ENCODE measurements at regions not wholly inside any gene's neighbourhood (a gene's known extent, or its start where the extent isn't known, plus 50 kb on each side); places are given as distances from the start of the nearest gene placed in this dataset.

- WGBS, 2 donors = 89 to 90% methylated on average over 7 of the region's 8 CpGs
- intact Hi-C loops (cut with DNase I) = no loop called here
- peak in 1 of 2 donors; percentile 23 for DNase-seq
These were observed 135.3 kb upstream of the FAM20C start for GRCh38 chr7:57071-57470.

GRCh38 chr7:57482-58255, 134.7 kb upstream of the FAM20C start:
- no peak for TF ChIP-seq POLR2A (IDR thresholded peaks at IDR 0.05)
- TF ChIP-seq CTCF (IDR thresholded peaks at IDR 0.05) = no peak
- H3K4me1 ChIP-seq = peaks cover 32 to 35% of the 10 kb centered on the region in 2 donors
- H3K4me3 ChIP-seq (replicated peaks in 1 of 3) = no peak overlapping the region
- H3K36me3 ChIP-seq = no peaks in the 10 kb centered on the region
- DNase-seq = no peak
- no peaks in the 10 kb centered on the region for H3K9me3 ChIP-seq
- peak overlapping the region in 2 of 3 donors; percentile 69 to 75 for H3K27ac ChIP-seq
- 67 to 85% methylated on average over 9 of the region's 9 CpGs for WGBS, 2 donors
- intact Hi-C loops (cut with DNase I) = no loop called here
- no peaks in the 10 kb centered on the region for H3K27me3 ChIP-seq

More at GRCh38 chr7:57071-57470, 135.3 kb upstream of the FAM20C start:
- TF ChIP-seq POLR2A (IDR thresholded peaks at IDR 0.05) (no peak), CTCF (IDR thresholded peaks at IDR 0.05) (no peak)
- no peaks in the 10 kb centered on the region for H3K27me3 ChIP-seq
- H3K27ac ChIP-seq = peak overlapping the region; percentile 69 to 82 (median 75)
- peaks cover 35 to 38% of the 10 kb centered on the region in 2 donors for H3K4me1 ChIP-seq
- H3K9me3 ChIP-seq = no peaks in the 10 kb centered on the region
- H3K36me3 ChIP-seq = no peaks in the 10 kb centered on the region
- no peak overlapping the region for H3K4me3 ChIP-seq (replicated peaks in 1 of 3)

GRCh38 chr7:58316-58715, 134.1 kb upstream of the FAM20C start:
- TF ChIP-seq POLR2A (IDR thresholded peaks at IDR 0.05) (no peak), CTCF (IDR thresholded peaks at IDR 0.05) (no peak)
- Histone ChIP-seq H3K27me3 (no peaks in the 10 kb centered on the region), H3K9me3 (no peaks in the 10 kb centered on the region), H3K27ac (no peak overlapping the region), H3K36me3 (no peaks in the 10 kb centered on the region), H3K4me1 (peaks cover 28 to 29% of the 10 kb centered on the region in 2 donors), H3K4me3 (replicated peaks in 1 of 3) (no peak overlapping the region)
- intact Hi-C loops (cut with DNase I) = no loop called here
- no peak for DNase-seq
- 92 to 93% methylated on average over 7 of the region's 7 CpGs for WGBS, 2 donors

GRCh38 chr7:59079-60016, 133.0 kb upstream of the FAM20C start:
- intact Hi-C loops (cut with DNase I) = no loop called here

More at GRCh38 chr7:59079-60016, 133.0 kb upstream of the FAM20C start:
- no peak for DNase-seq
- H3K27me3 ChIP-seq = no peaks in the 10 kb centered on the region
- TF ChIP-seq POLR2A (IDR thresholded peaks at IDR 0.05) (no peak), CTCF (IDR thresholded peaks at IDR 0.05) (no peak)
- H3K4me3 ChIP-seq (replicated peaks in 1 of 3) = no peak overlapping the region
- H3K27ac ChIP-seq = no peak overlapping the region
- peaks cover 20 to 33% of the 10 kb centered on the region in 2 donors for H3K4me1 ChIP-seq
- H3K9me3 ChIP-seq = no peaks in the 10 kb centered on the region
- no peaks in the 10 kb centered on the region for H3K36me3 ChIP-seq
- 87% methylated on average over 16 of the region's 16 CpGs for WGBS, 2 donors

Data from thyroid gland (tissue), 4 donors.